HepG2 (cell line): ENCODE measurements at regions not wholly inside any gene's neighbourhood (a gene's known extent, or its start where the extent isn't known, plus 50 kb on each side); places are given as distances from the start of the nearest gene placed in this dataset.

Experiments used
- ATF1 ChIP-seq: IDR thresholded peaks from 2 replicates; pipeline ENCODE4 v1.6.1; 2016; ENCODE audit warnings: mild to moderate bottlenecking, control low read depth
- FOXO1 ChIP-seq: sonication (generic); formaldehyde crosslinking; IDR thresholded peaks from 2 replicates; pipeline ENCODE4 v1.4.0; 2020; ENCODE audit warnings: missing genetic modification reagents
- GRHL1 ChIP-seq: sonication (generic); formaldehyde crosslinking; conservative IDR thresholded peaks from 2 replicates; pipeline ENCODE4 v1.8.0; 2022; ENCODE audit warnings: missing genetic modification reagents
- NAIF1 ChIP-seq: sonication (generic); formaldehyde crosslinking; IDR thresholded peaks from 2 replicates; pipeline ENCODE4 v1.5.0; 2020; ENCODE audit warnings: mild to moderate bottlenecking, missing genetic modification reagents, borderline replicate concordance
- NR2F6 ChIP-seq, 2 experiments: IDR thresholded peaks; 2 replicates each; pipeline ENCODE4 v1.6.1; 2016; ENCODE audit warnings: antibody characterized with exemption in 1 of 2, mild to moderate bottlenecking in 1 of 2
- SIN3A ChIP-seq: IDR thresholded peaks from 2 replicates; pipeline ENCODE4 v1.6.1; 2011; ENCODE audit warnings: low read depth, mild to moderate bottlenecking, control low read depth, low read length, borderline replicate concordance
- ZBTB37 ChIP-seq: sonication (generic); formaldehyde crosslinking; IDR thresholded peaks from 2 replicates; pipeline ENCODE4 v1.4.0; 2020; ENCODE audit warnings: mild to moderate bottlenecking, missing genetic modification reagents
- ZFX ChIP-seq: sonication (generic); formaldehyde crosslinking; IDR thresholded peaks from 2 replicates; pipeline ENCODE4 v1.4.0; 2020; ENCODE audit warnings: mild to moderate bottlenecking, low read depth, missing genetic modification reagents, moderate library complexity
- ZNF432 ChIP-seq: sonication (generic); formaldehyde crosslinking; IDR thresholded peaks from 2 replicates; pipeline ENCODE4 v1.5.0; 2020; ENCODE audit warnings: missing genetic modification reagents, mild to moderate bottlenecking, borderline replicate concordance
- ZNF441 ChIP-seq: sonication (generic); formaldehyde crosslinking; IDR thresholded peaks from 2 replicates; pipeline ENCODE4 v1.7.0; 2021; ENCODE audit warnings: missing genetic modification reagents, borderline replicate concordance
- ZNF564 ChIP-seq: sonication (generic); formaldehyde crosslinking; IDR thresholded peaks from 2 replicates; pipeline ENCODE4 v1.8.1; 2023; ENCODE audit warnings: mild to moderate bottlenecking, missing genetic modification reagents
- ZNF580 ChIP-seq: IDR thresholded peaks from 2 replicates; pipeline ENCODE4 v1.6.1; 2016; ENCODE audit warnings: low read depth, borderline replicate concordance
- ZNF616 ChIP-seq: sonication (generic); formaldehyde crosslinking; IDR thresholded peaks from 2 replicates; pipeline ENCODE4 v1.5.0; 2020; ENCODE audit warnings: low read depth, mild to moderate bottlenecking, missing genetic modification reagents
- ZSCAN12 ChIP-seq: sonication (generic); formaldehyde crosslinking; IDR thresholded peaks from 2 replicates; pipeline ENCODE4 v1.9.0; 2021; ENCODE audit warnings: mild to moderate bottlenecking, missing genetic modification reagents
- TF ChIP-seq, protein P1 (sequence below): IDR thresholded peaks from 2 replicates; pipeline ENCODE4 v1.6.1; 2016; ENCODE audit warnings: control low read depth
- TF ChIP-seq, protein P2 (sequence below): sonication (generic); formaldehyde crosslinking; IDR thresholded peaks from 2 replicates; pipeline ENCODE4 v1.4.0; 2020; ENCODE audit warnings: missing genetic modification reagents
- TF ChIP-seq, protein P3 (sequence below): sonication (generic); formaldehyde crosslinking; IDR thresholded peaks from 2 replicates; pipeline ENCODE4 v1.8.0; 2022; ENCODE audit warnings: mild to moderate bottlenecking, missing genetic modification reagents

GRCh38 chr15:70196372-70197316, 98.9 kb upstream of the TLE3 start (continued):
- TF ChIP-seq ZBTB37 (CRISPR knock-in tag): 0 out of 2 replicates have a peak, but pooled peaks have one; percentile 66
- peak; percentile 72 for TF ChIP-seq FOXO1 (CRISPR knock-in tag)
- TF ChIP-seq ZNF580 (CRISPR knock-in tag): no peak
- no peak for TF ChIP-seq GRHL1 (CRISPR knock-in tag)
- no peak for TF ChIP-seq SIN3A
- TF ChIP-seq, protein P1, sequence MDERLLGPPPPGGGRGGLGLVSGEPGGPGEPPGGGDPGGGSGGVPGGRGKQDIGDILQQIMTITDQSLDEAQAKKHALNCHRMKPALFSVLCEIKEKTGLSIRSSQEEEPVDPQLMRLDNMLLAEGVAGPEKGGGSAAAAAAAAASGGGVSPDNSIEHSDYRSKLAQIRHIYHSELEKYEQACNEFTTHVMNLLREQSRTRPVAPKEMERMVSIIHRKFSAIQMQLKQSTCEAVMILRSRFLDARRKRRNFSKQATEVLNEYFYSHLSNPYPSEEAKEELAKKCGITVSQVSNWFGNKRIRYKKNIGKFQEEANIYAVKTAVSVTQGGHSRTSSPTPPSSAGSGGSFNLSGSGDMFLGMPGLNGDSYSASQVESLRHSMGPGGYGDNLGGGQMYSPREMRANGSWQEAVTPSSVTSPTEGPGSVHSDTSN (CRISPR knock-in tag): no peak
- peak; percentile 30; the same call in 1 of the 2 replicates for TF ChIP-seq ZNF564
- no peak for TF ChIP-seq ZSCAN12 (CRISPR knock-in tag)
- peak; percentile 61 for TF ChIP-seq NR2F6 (IDR thresholded peaks at IDR 0.05)
- peak; percentile 59; the same call in 1 of the 2 replicates for TF ChIP-seq NR2F6 (CRISPR knock-in tag; IDR thresholded peaks at IDR 0.05)
- no peak for TF ChIP-seq ZNF616 (CRISPR knock-in tag)
- TF ChIP-seq NAIF1 (CRISPR knock-in tag): no peak
- TF ChIP-seq, protein P2, sequence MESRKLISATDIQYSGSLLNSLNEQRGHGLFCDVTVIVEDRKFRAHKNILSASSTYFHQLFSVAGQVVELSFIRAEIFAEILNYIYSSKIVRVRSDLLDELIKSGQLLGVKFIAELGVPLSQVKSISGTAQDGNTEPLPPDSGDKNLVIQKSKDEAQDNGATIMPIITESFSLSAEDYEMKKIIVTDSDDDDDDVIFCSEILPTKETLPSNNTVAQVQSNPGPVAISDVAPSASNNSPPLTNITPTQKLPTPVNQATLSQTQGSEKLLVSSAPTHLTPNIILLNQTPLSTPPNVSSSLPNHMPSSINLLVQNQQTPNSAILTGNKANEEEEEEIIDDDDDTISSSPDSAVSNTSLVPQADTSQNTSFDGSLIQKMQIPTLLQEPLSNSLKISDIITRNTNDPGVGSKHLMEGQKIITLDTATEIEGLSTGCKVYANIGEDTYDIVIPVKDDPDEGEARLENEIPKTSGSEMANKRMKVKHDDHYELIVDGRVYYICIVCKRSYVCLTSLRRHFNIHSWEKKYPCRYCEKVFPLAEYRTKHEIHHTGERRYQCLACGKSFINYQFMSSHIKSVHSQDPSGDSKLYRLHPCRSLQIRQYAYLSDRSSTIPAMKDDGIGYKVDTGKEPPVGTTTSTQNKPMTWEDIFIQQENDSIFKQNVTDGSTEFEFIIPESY: no peak
- TF ChIP-seq ZFX (CRISPR knock-in tag): peak; percentile 56; the same call in 1 of the 2 replicates
- 0 out of 2 replicates have a peak, but pooled peaks have one; percentile 15 for TF ChIP-seq ZNF441
- peak; percentile 50 for TF ChIP-seq ATF1 (CRISPR knock-in tag)
- TF ChIP-seq, protein P3, sequence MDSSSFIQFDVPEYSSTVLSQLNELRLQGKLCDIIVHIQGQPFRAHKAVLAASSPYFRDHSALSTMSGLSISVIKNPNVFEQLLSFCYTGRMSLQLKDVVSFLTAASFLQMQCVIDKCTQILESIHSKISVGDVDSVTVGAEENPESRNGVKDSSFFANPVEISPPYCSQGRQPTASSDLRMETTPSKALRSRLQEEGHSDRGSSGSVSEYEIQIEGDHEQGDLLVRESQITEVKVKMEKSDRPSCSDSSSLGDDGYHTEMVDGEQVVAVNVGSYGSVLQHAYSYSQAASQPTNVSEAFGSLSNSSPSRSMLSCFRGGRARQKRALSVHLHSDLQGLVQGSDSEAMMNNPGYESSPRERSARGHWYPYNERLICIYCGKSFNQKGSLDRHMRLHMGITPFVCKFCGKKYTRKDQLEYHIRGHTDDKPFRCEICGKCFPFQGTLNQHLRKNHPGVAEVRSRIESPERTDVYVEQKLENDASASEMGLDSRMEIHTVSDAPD (CRISPR knock-in tag): peak; percentile 74
- no peak for TF ChIP-seq ZNF432 (CRISPR knock-in tag)
